Astrocyte (in vitro differentiated cells and primary cell): ENCODE measurements at regions not wholly inside any gene's neighbourhood (a gene's known extent, or its start where the extent isn't known, plus 50 kb on each side); places are given as distances from the start of the nearest gene placed in this dataset.
"Not testable (repeated sequence)": the region's sequence is repeated elsewhere in the genome, so short reads cannot be mapped to it uniquely, and the experiment has no call there.

Experiments
- CTCF ChIP-seq: IDR thresholded peaks from 2 replicates; pipeline ENCODE4 v1.5.1; 2011; ENCODE audit warnings: low read depth, mild to moderate bottlenecking, inconsistent platforms, low read length, moderate library complexity; ENCODE audit not compliant: insufficient read depth
- EZH2 ChIP-seq: IDR thresholded peaks from 2 replicates; pipeline ENCODE4 v1.6.1; 2012; ENCODE audit warnings: mild to moderate bottlenecking, low read length, inconsistent platforms; ENCODE audit not compliant: insufficient read depth

- not testable (repeated sequence) for TF ChIP-seq CTCF, EZH2
These were observed 5381.9 kb upstream of the TPTE start for GRCh38 chr21:5139528-5139927.
